Ovary (tissue), 3 donors: ENCODE measurements at regions not wholly inside any gene's neighbourhood (a gene's known extent, or its start where the extent isn't known, plus 50 kb on each side); places are given as distances from the start of the nearest gene placed in this dataset.
"Not testable (repeated sequence)": the region's sequence is repeated elsewhere in the genome, so short reads cannot be mapped to it uniquely, and the experiment has no call there.

ENCODE experiments used
- CTCF ChIP-seq, 3 donors: fragments of 450-650 bp in 2 of 3; fragments of 200-600 bp in 1 of 3; IDR thresholded peaks; one replicate each; pipeline versions ENCODE4 v1.5.1 to v1.8.0; 2016 to 2022; ENCODE audit warnings: antibody characterized with exemption in 3 of 3, mild to moderate bottlenecking in 1 of 3
- EP300 ChIP-seq: sonication (generic); formaldehyde crosslinking; IDR thresholded peaks from one replicate; pipeline ENCODE4 v1.6.1; 2017; ENCODE audit warnings: antibody characterized with exemption
- donor health status: DM: no; HTN: no; CAD: no.

- TF ChIP-seq CTCF (IDR thresholded peaks at IDR 0.05); EP300: not testable (repeated sequence)
These were observed 171.9 kb downstream of the NPIPA7 start for GRCh38 chr16:16550824-16551223.
